Gastroesophageal sphincter (tissue), 4 donors: ENCODE measurements at regions not wholly inside any gene's neighbourhood (a gene's known extent, or its start where the extent isn't known, plus 50 kb on each side); places are given as distances from the start of the nearest gene placed in this dataset.

Experiments
- ATAC-seq: fragments of 150-250 bp; one replicate; pipeline ENCODE4 v1.9.1; 2016; ENCODE audit warnings: mild to moderate bottlenecking, moderate library complexity
- H3K27ac ChIP-seq, 4 donors: fragments of 200-600 bp; sonication (generic) in 3 of 4; 1 replicate in 3 of 4; 2 replicates in 1 of 4; pipeline ENCODE4 v1.5.1; 2016 to 2019
- H3K27me3 ChIP-seq: fragments of 200-600 bp; sonication (generic); one replicate; pipeline ENCODE4 v1.5.1; 2019
- H3K36me3 ChIP-seq, 2 donors: fragments of 200-600 bp; sonication (generic); one replicate each; pipeline ENCODE4 v1.5.1; 2019; ENCODE audit warnings: control low read depth in 1 of 2
- H3K4me1 ChIP-seq, 3 donors: fragments of 200-600 bp; sonication (generic); 1 replicate in 2 of 3; 2 replicates in 1 of 3; pipeline ENCODE4 v1.5.1; 2016 to 2019; ENCODE audit warnings: control low read depth in 2 of 3
- H3K4me3 ChIP-seq, 2 donors: fragments of 200-600 bp; sonication (generic); one replicate each; pipeline ENCODE4 v1.5.1; 2019; ENCODE audit warnings: mild to moderate bottlenecking in 1 of 2, moderate library complexity in 1 of 2
- H3K9me3 ChIP-seq, 3 donors: fragments of 200-600 bp; sonication (generic); one replicate each; pipeline ENCODE4 v1.5.1; 2017 to 2019; ENCODE audit warnings: control low read depth in 2 of 3
- CTCF ChIP-seq, 4 experiments: fragments of 200-600 bp in 2 of 4; fragments of 450-650 bp in 2 of 4; sonication (generic) in 1 of 4; IDR thresholded peaks; one replicate each; pipeline ENCODE4 v1.5.1; 2017 to 2019; ENCODE audit warnings: antibody characterized with exemption in 4 of 4, mild to moderate bottlenecking in 2 of 4, moderate library complexity in 2 of 4
- EP300 ChIP-seq: sonication (generic); formaldehyde crosslinking; IDR thresholded peaks from one replicate; pipeline ENCODE4 v1.6.1; 2017; ENCODE audit warnings: antibody characterized with exemption, mild to moderate bottlenecking
- POLR2A ChIP-seq, 2 donors: fragments of 450-650 bp; IDR thresholded peaks; one replicate each; pipeline ENCODE4 v1.6.1; 2017; ENCODE audit warnings: antibody characterized with exemption in 2 of 2, mild to moderate bottlenecking in 2 of 2, moderate library complexity in 1 of 2
- POLR2AphosphoS5 ChIP-seq: sonication (generic); formaldehyde crosslinking; IDR thresholded peaks from one replicate; pipeline ENCODE4 v1.6.1; 2017; ENCODE audit warnings: antibody characterized with exemption
- WGBS, 2 donors: methylation state at CpG; one replicate each; pipeline ENCODE4 v1.1.5; 2018; ENCODE audit warnings: low coverage in 1 of 2; 5-methylcytosine and 5-hydroxymethylcytosine counted together

GRCh38 chr9:26760675-26761074, 131.9 kb downstream of the CAAP1 start:
- no peak for ATAC-seq
- no peaks in the 10 kb centered on the region for H3K9me3 ChIP-seq
- H3K27ac ChIP-seq: no peak overlapping the region
- WGBS, 2 donors: 87 to 100% methylated on average over 2 of the region's 2 CpGs
- TF ChIP-seq CTCF (IDR thresholded peaks at IDR 0.05) (no peak), EP300 (no peak), POLR2AphosphoS5 (no peak), POLR2A (IDR thresholded peaks at IDR 0.05) (no peak)
- no peaks in the 10 kb centered on the region for H3K4me1 ChIP-seq
- H3K27me3 ChIP-seq: no peaks in the 10 kb centered on the region
- H3K4me3 ChIP-seq: no peak overlapping the region
- no peaks in the 10 kb centered on the region for H3K36me3 ChIP-seq

- H3K27me3 ChIP-seq: no peaks in the 10 kb centered on the region
- H3K4me3 ChIP-seq: no peak overlapping the region
- 73 to 82% methylated on average over 6 of the region's 6 CpGs for WGBS, 2 donors
- TF ChIP-seq CTCF (IDR thresholded peaks at IDR 0.05): no peak
- TF ChIP-seq POLR2AphosphoS5: no peak
- TF ChIP-seq POLR2A (IDR thresholded peaks at IDR 0.05): no peak
- TF ChIP-seq EP300: no peak
- no peaks in the 10 kb centered on the region for H3K4me1 ChIP-seq
- H3K9me3 ChIP-seq: no peaks in the 10 kb centered on the region
- H3K36me3 ChIP-seq: no peaks in the 10 kb centered on the region
- H3K27ac ChIP-seq: no peak overlapping the region
- no peak for ATAC-seq
Measured at GRCh38 chr9:26758655-26759054, 133.9 kb downstream of the CAAP1 start.

- TF ChIP-seq EP300 (no peak), POLR2A (IDR thresholded peaks at IDR 0.05) (no peak), POLR2AphosphoS5 (no peak), CTCF (IDR thresholded peaks at IDR 0.05) (no peak)
- H3K36me3 ChIP-seq: no peaks in the 10 kb centered on the region
- no peaks in the 10 kb centered on the region for H3K4me1 ChIP-seq
- WGBS, 2 donors: 100% methylated on average over 1 to 2 of the region's 2 CpGs
- H3K4me3 ChIP-seq: no peak overlapping the region
- H3K27ac ChIP-seq: no peak overlapping the region
- no peak for ATAC-seq
- H3K9me3 ChIP-seq: no peaks in the 10 kb centered on the region
- H3K27me3 ChIP-seq: no peaks in the 10 kb centered on the region
Measured at GRCh38 chr9:26756881-26757280, 135.7 kb downstream of the CAAP1 start.

- no peak overlapping the region for H3K27ac ChIP-seq
- H3K36me3 ChIP-seq: no peaks in the 10 kb centered on the region
- no peak for TF ChIP-seq POLR2A (IDR thresholded peaks at IDR 0.05)
- no peak for TF ChIP-seq POLR2AphosphoS5
- TF ChIP-seq CTCF (IDR thresholded peaks at IDR 0.05): no peak
- no peak for TF ChIP-seq EP300
- H3K4me1 ChIP-seq: no peaks in the 10 kb centered on the region
- H3K27me3 ChIP-seq: no peaks in the 10 kb centered on the region
- ATAC-seq: no peak
- no peaks in the 10 kb centered on the region for H3K9me3 ChIP-seq
- H3K4me3 ChIP-seq: no peak overlapping the region
- 17 to 51% methylated on average over 1 to 2 of the region's 2 CpGs for WGBS, 2 donors
Measured at GRCh38 chr9:26755476-26755875, 137.1 kb downstream of the CAAP1 start.

GRCh38 chr9:26754509-26755164, 138.0 kb downstream of the CAAP1 start:
- no peaks in the 10 kb centered on the region for H3K4me1 ChIP-seq
- WGBS, 2 donors: 44 to 85% methylated on average over 1 to 5 of the region's 10 CpGs
- H3K27ac ChIP-seq: no peak overlapping the region
- no peaks in the 10 kb centered on the region for H3K9me3 ChIP-seq
- no peak overlapping the region for H3K4me3 ChIP-seq
- TF ChIP-seq CTCF (IDR thresholded peaks at IDR 0.05) (no peak), POLR2A (IDR thresholded peaks at IDR 0.05) (no peak), EP300 (no peak), POLR2AphosphoS5 (no peak)
- H3K27me3 ChIP-seq: no peaks in the 10 kb centered on the region
- ATAC-seq: no peak
- no peaks in the 10 kb centered on the region for H3K36me3 ChIP-seq
